Transverse colon (tissue), 4 donors: ENCODE measurements at regions not wholly inside any gene's neighbourhood (a gene's known extent, or its start where the extent isn't known, plus 50 kb on each side); places are given as distances from the start of the nearest gene placed in this dataset.

ENCODE experiments used
- DNase-seq: peaks from one replicate; pipeline ENCODE4 v3.0.0-alpha.2; 2019
- H3K27ac ChIP-seq, 4 donors: fragments of 200-600 bp; sonication (generic); 2 replicates each; pipeline ENCODE4 v1.5.1; 2016 to 2018; ENCODE audit warnings: inconsistent platforms in 4 of 4
- H3K27me3 ChIP-seq: fragments of 200-600 bp; sonication (generic); 2 replicates; pipeline ENCODE4 v1.5.1; 2017; ENCODE audit warnings: inconsistent platforms
- H3K36me3 ChIP-seq, 4 donors: fragments of 200-600 bp; sonication (generic); 2 replicates each; pipeline ENCODE4 v1.5.1; 2017 to 2019; ENCODE audit warnings: inconsistent platforms in 4 of 4
- H3K4me1 ChIP-seq, 4 donors: fragments of 200-600 bp; sonication (generic); 2 replicates each; pipeline ENCODE4 v1.5.1; 2017 to 2020; ENCODE audit warnings: inconsistent platforms in 4 of 4
- H3K4me3 ChIP-seq, 4 donors: fragments of 200-600 bp; sonication (generic); 1 replicate in 1 of 4; 2 replicates in 3 of 4; pipeline versions ENCODE4 v1.5.1 to v1.6.1; 2017 to 2019; ENCODE audit warnings: inconsistent platforms in 4 of 4
- H3K9me3 ChIP-seq, 2 donors: fragments of 200-600 bp; sonication (generic); 2 replicates each; pipeline ENCODE4 v1.5.1; 2017 to 2019; ENCODE audit warnings: inconsistent platforms in 2 of 2
- EP300 ChIP-seq: sonication (generic); formaldehyde crosslinking; IDR thresholded peaks from one replicate; pipeline ENCODE4 v1.6.1; 2017; ENCODE audit warnings: antibody characterized with exemption, low read depth
- POLR2A ChIP-seq: fragments of 450-650 bp; IDR thresholded peaks from one replicate; pipeline ENCODE4 v1.6.1; 2016; ENCODE audit warnings: antibody characterized with exemption, mild to moderate bottlenecking, moderate library complexity
- POLR2AphosphoS5 ChIP-seq, 3 donors: sonication (generic); formaldehyde crosslinking; IDR thresholded peaks; one replicate each; pipeline ENCODE4 v1.6.1; 2016; ENCODE audit warnings: antibody characterized with exemption in 3 of 3
- WGBS, 2 donors: methylation state at CpG; one replicate each; pipeline ENCODE4 v1.1.5; 2018; ENCODE audit warnings: low coverage in 1 of 2; 5-methylcytosine and 5-hydroxymethylcytosine counted together
- in situ Hi-C, 4 donors: fragments of 200-750 bp; cut with MboI; loops; one replicate each; pipeline versions ENCODE4 v1.15.0 to v1.15.1; 2017; ENCODE audit warnings: low sequenced_read_pairs in 3 of 4, low pct_ligation_motif_present in 1 of 4, low pct_unique_long_range_greater_than_20kb in 1 of 4
- intact Hi-C: fragments of 100-400 bp; cut with DNase I; formaldehyde crosslinking; loops from one replicate; pipeline ENCODE4 v1.15.1; 2023; ENCODE audit warnings: low total_unique reads
- TF ChIP-seq, protein P1 (sequence below), 5 experiments: fragments of 200-600 bp in 3 of 5; fragments of 450-650 bp in 2 of 5; sonication (generic) in 3 of 5; IDR thresholded peaks; 1 replicate in 2 of 5; 2 replicates in 3 of 5; pipeline ENCODE4 v1.5.1; 2016 to 2017; ENCODE audit warnings: antibody characterized with exemption in 5 of 5, inconsistent platforms in 3 of 5, mild to moderate bottlenecking in 2 of 5, moderate library complexity in 1 of 5

DNA sequence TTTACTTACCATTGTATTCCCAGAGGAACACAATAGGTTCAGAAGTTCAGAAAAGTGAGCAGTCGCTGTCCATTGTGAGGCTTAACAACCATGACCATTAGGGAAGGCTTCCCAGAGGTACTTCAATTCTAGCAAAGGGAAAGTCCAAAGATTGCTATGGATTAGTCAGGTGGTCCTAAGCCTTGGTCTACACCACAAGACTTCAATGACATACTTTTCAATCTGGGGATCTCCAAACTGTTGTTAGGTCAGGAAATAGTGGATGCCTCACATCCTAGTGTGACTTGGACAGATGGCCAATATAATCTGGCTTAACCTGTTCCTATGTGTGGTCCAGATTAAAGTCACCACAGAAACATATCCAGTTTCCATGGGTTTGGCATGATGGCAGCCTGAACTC is 118.0 kb downstream of the SPCS3 start:
- intact Hi-C loops (no loop called here), in situ Hi-C loops (no loop called here)
- H3K4me3 ChIP-seq, result no peak overlapping the region
- H3K27me3 ChIP-seq, result no peaks in the 10 kb centered on the region
- no peaks in the 10 kb centered on the region for H3K9me3 ChIP-seq
- DNase-seq, result no peak
- no peak overlapping the region for H3K27ac ChIP-seq
- 75% methylated on average over 1 of the region's 1 CpG; no CpG with 5 or more reads in 1 of the 2 donors for WGBS, 2 donors
- TF ChIP-seq POLR2A (no peak), POLR2AphosphoS5 (IDR thresholded peaks at IDR 0.05) (no peak), EP300 (no peak)
- TF ChIP-seq, protein P1, sequence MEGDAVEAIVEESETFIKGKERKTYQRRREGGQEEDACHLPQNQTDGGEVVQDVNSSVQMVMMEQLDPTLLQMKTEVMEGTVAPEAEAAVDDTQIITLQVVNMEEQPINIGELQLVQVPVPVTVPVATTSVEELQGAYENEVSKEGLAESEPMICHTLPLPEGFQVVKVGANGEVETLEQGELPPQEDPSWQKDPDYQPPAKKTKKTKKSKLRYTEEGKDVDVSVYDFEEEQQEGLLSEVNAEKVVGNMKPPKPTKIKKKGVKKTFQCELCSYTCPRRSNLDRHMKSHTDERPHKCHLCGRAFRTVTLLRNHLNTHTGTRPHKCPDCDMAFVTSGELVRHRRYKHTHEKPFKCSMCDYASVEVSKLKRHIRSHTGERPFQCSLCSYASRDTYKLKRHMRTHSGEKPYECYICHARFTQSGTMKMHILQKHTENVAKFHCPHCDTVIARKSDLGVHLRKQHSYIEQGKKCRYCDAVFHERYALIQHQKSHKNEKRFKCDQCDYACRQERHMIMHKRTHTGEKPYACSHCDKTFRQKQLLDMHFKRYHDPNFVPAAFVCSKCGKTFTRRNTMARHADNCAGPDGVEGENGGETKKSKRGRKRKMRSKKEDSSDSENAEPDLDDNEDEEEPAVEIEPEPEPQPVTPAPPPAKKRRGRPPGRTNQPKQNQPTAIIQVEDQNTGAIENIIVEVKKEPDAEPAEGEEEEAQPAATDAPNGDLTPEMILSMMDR (IDR thresholded peaks at IDR 0.05), result no peak
- H3K36me3 ChIP-seq, result no peaks in the 10 kb centered on the region
- no peaks in the 10 kb centered on the region for H3K4me1 ChIP-seq

DNA sequence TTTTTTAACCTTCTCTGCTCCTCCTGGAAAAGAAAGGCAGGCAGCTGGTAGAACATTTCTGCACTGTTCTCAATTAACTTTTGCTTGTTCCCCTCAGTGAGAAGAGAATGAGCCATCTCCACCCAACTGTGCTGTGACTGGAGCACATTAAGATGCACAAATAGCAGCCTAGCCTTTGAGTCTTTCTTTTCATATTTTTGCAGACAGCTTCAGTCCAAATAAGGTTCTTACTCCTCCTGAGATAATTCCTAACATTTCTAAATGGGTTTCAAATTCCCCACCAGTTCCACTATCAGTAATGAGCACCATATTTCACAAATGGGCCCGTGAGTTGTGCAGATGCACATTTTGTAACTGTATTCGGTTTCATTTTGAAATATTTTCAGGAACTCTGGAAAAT is 118.6 kb downstream of the SPCS3 start:
- in situ Hi-C loops, result no loop called here
- TF ChIP-seq, protein P1 (IDR thresholded peaks at IDR 0.05), result no peak
- TF ChIP-seq POLR2AphosphoS5 (IDR thresholded peaks at IDR 0.05), result no peak
- no peak for TF ChIP-seq POLR2A
- TF ChIP-seq EP300, result no peak
- 76% methylated on average over 2 of the region's 2 CpGs for WGBS, 2 donors

DNA sequence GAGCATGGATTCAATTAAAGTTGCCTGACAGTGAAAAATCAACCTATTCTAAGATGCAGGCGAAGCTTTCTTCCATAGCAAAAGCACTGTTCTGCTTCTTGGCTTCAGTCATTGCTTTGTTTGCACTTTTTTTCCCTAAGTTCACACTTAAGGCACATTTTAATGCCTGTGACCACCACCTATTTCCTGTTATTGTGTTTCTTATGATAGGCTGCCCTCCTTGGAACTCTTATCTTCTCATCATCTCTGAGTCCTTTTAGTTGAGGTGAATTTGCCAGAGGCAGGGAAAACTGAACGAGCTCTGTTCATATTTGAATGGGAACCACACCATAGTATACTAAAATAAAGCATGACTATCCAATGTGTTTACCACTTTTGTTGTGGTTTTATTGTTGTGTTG is 119.8 kb downstream of the SPCS3 start:
- no peaks in the 10 kb centered on the region for H3K36me3 ChIP-seq
- DNase-seq, result no peak
- no peak for TF ChIP-seq EP300
- TF ChIP-seq, protein P1 (IDR thresholded peaks at IDR 0.05), result no peak
- no peak for TF ChIP-seq POLR2AphosphoS5 (IDR thresholded peaks at IDR 0.05)
- no peak for TF ChIP-seq POLR2A
- no peak overlapping the region for H3K27ac ChIP-seq
- intact Hi-C loops (no loop called here), in situ Hi-C loops (no loop called here)
- 39 to 57% methylated on average over 2 of the region's 2 CpGs for WGBS, 2 donors
- no peak overlapping the region for H3K4me3 ChIP-seq
- no peaks in the 10 kb centered on the region for H3K27me3 ChIP-seq
- no peaks in the 10 kb centered on the region for H3K4me1 ChIP-seq
- no peaks in the 10 kb centered on the region for H3K9me3 ChIP-seq

More for the DNA sequence above, 118.6 kb downstream of the SPCS3 start:
- intact Hi-C loops, result no loop called here
- no peaks in the 10 kb centered on the region for H3K36me3 ChIP-seq
- no peaks in the 10 kb centered on the region for H3K9me3 ChIP-seq
- DNase-seq, result no peak
- no peaks in the 10 kb centered on the region for H3K4me1 ChIP-seq
- H3K27ac ChIP-seq, result no peak overlapping the region
- H3K27me3 ChIP-seq, result no peaks in the 10 kb centered on the region
- no peak overlapping the region for H3K4me3 ChIP-seq

DNA sequence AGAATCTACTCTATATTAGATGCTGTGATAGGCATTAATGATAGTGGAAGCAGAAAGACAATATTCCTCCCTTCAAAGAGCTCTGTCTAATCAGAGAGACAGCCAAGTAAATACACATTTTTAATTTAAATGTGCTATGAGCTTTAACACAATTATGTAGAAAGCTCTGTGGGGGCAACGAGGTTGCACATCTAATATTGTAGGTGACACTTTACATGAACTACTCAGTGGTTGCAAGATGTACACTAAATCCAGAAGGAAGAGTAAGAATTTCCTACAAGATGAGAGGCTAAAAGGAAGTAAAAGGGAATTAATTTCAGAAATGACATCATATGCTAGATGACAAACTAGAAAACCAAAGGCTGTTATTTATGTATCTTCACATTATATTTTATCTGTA is 120.9 kb downstream of the SPCS3 start:
- intact Hi-C loops, result no loop called here
- Histone ChIP-seq H3K27me3 (no peaks in the 10 kb centered on the region), H3K4me1 (no peaks in the 10 kb centered on the region), H3K36me3 (no peaks in the 10 kb centered on the region), H3K9me3 (no peaks in the 10 kb centered on the region), H3K4me3 (no peak overlapping the region), H3K27ac (no peak overlapping the region)
- TF ChIP-seq, protein P1 (IDR thresholded peaks at IDR 0.05), result no peak
- DNase-seq, result no peak
- in situ Hi-C loops, result no loop called here
- WGBS, 2 donors, result 56 to 80% methylated on average over 1 of the region's 1 CpG
